Spleen (tissue), 7 donors: ENCODE measurements at regions not wholly inside any gene's neighbourhood (a gene's known extent, or its start where the extent isn't known, plus 50 kb on each side); places are given as distances from the start of the nearest gene placed in this dataset.

Source experiments
- CTCF ChIP-seq, 11 experiments: fragments of 200-600 bp in 7 of 11; fragments of 450-650 bp in 4 of 11; sonication (generic) in 4 of 11; IDR thresholded peaks in 8 of 11; conservative IDR thresholded peaks in 3 of 11; 1 replicate in 7 of 11; 2 replicates in 4 of 11; pipeline versions ENCODE4 v1.4.0 to v1.8.0; 2016 to 2021; ENCODE audit warnings: antibody characterized with exemption in 11 of 11, inconsistent platforms in 4 of 11, mild to moderate bottlenecking in 1 of 11
- POLR2A ChIP-seq, 3 donors: fragments of 450-650 bp; IDR thresholded peaks; one replicate each; pipeline ENCODE4 v1.5.1; 2017; ENCODE audit warnings: antibody characterized with exemption in 3 of 3, mild to moderate bottlenecking in 1 of 3
- POLR2AphosphoS5 ChIP-seq, 3 donors: sonication (generic); formaldehyde crosslinking; IDR thresholded peaks; one replicate each; pipeline ENCODE4 v1.5.1; 2017; ENCODE audit warnings: antibody characterized with exemption in 3 of 3
- donor health status: DM: no; HTN: no; CAD: no; lungs with moderate emphysema.
- donor health status: DM: no; HTN: no; CAD: no.
- donor health status: DM: no; HTN: no; CAD: no.

GRCh38 chr10:42973411-42973810 is 103.5 kb upstream of the RET start:
- TF ChIP-seq CTCF (IDR thresholded peaks at IDR 0.05 in 8 of 11, conservative IDR thresholded peaks at IDR 0.05 in 3 of 11) (no peak), POLR2A (IDR thresholded peaks at IDR 0.05) (no peak), POLR2AphosphoS5 (IDR thresholded peaks at IDR 0.05) (no peak)
